H1 (cell line): ENCODE measurements at regions not wholly inside any gene's neighbourhood (a gene's known extent, or its start where the extent isn't known, plus 50 kb on each side); places are given as distances from the start of the nearest gene placed in this dataset.

Experiments used
- CTCF ChIA-PET: fragments of 300-600 bp; sonication (Branson Sonifier 250); formaldehyde crosslinking; loops from one replicate; lab custom pipeline; 2021; ENCODE audit not compliant: partially characterized antibody; lab: Charles Lee
- POLR2A ChIA-PET: fragments of 300-600 bp; sonication (Branson Sonifier 250); formaldehyde crosslinking; loops from one replicate; lab custom pipeline; 2021; ENCODE audit warnings: inconsistent platforms; ENCODE audit not compliant: partially characterized antibody; lab: Charles Lee
- DNase-seq, 2 experiments: peaks; one replicate each; pipeline versions ENCODE4 v3.0.0 to v3.0.0-alpha.2; 2010 to 2022; ENCODE audit warnings: low spot score in 2 of 2, low read depth in 1 of 2, mixed read lengths in 1 of 2
- FAIRE-seq: peaks from 2 replicates; lab custom pipeline; 2011; peaks lifted over from hg19 to GRCh38; lab: Jason Lieb, UNC
- H2AFZ ChIP-seq: 2 replicates; pipeline ENCODE4 v1.8.1; 2012; ENCODE audit warnings: low read length, inconsistent platforms
- H2AK5ac ChIP-seq: 2 replicates; pipeline ENCODE4 v1.6.1; 2013; ENCODE audit warnings: low read depth, low read length
- H2BK120ac ChIP-seq: replicated peaks from 2 replicates; pipeline ENCODE3; 2013; ENCODE audit warnings: low read depth, low read length, inconsistent platforms
- H2BK12ac ChIP-seq: 2 replicates; pipeline ENCODE4 v1.6.1; 2013; ENCODE audit warnings: low read depth, low read length
- H2BK15ac ChIP-seq: 2 replicates; pipeline ENCODE4 v1.6.1; 2013; ENCODE audit warnings: low read length
- H2BK20ac ChIP-seq: 2 replicates; pipeline ENCODE4 v1.6.1; 2013; ENCODE audit warnings: low read length
- H2BK5ac ChIP-seq: 2 replicates; pipeline ENCODE4 v1.6.1; 2013; ENCODE audit warnings: low read depth, low read length
- H3K14ac ChIP-seq: 2 replicates; pipeline ENCODE4 v1.6.1; 2013; ENCODE audit warnings: inconsistent platforms; ENCODE audit not compliant: insufficient read length
- H3K18ac ChIP-seq: 2 replicates; pipeline ENCODE4 v1.6.1; 2013; ENCODE audit warnings: low read length; ENCODE audit errors: extremely low read depth
- H3K23ac ChIP-seq: 2 replicates; pipeline ENCODE4 v1.6.1; 2013; ENCODE audit warnings: inconsistent platforms; ENCODE audit not compliant: insufficient read length
- H3K23me2 ChIP-seq: 2 replicates; pipeline ENCODE4 v1.6.1; 2013; ENCODE audit warnings: low read depth, low read length
- H3K27ac ChIP-seq: 2 replicates; pipeline ENCODE4 v1.6.1; 2011; ENCODE audit warnings: low read depth, low read length, inconsistent platforms
- H3K27me3 ChIP-seq, 4 experiments: replicated peaks in 1 of 4; 1 replicate in 1 of 4; 2 replicates in 3 of 4; pipeline versions ENCODE4 v1.6.1 to v1.8.1; 2011 to 2013; ENCODE audit warnings: low read length in 3 of 4, mild to moderate bottlenecking in 3 of 4, inconsistent platforms in 2 of 4, mixed read lengths in 2 of 4, moderate library complexity in 1 of 4; ENCODE audit not compliant: control insufficient read depth in 3 of 4, insufficient read depth in 3 of 4; ENCODE audit errors: extremely low read depth in 1 of 4
- H3K36me3 ChIP-seq, 4 experiments: 2 replicates each; pipeline versions ENCODE4 v1.6.1 to v1.8.1; 2011 to 2013; ENCODE audit warnings: mild to moderate bottlenecking in 4 of 4, low read length in 3 of 4, moderate library complexity in 2 of 4, control low read depth in 1 of 4, inconsistent platforms in 1 of 4; ENCODE audit not compliant: insufficient read depth in 4 of 4, control insufficient read depth in 2 of 4
- H3K4ac ChIP-seq: replicated peaks from 2 replicates; pipeline ENCODE3; 2013; ENCODE audit warnings: low read length, low read depth, mixed read lengths, inconsistent platforms; ENCODE audit not compliant: insufficient read length
- H3K4me1 ChIP-seq, 4 experiments: replicated peaks in 1 of 4; 1 replicate in 1 of 4; 2 replicates in 3 of 4; pipeline versions ENCODE4 v1.6.1 to v1.8.1; 2011 to 2013; ENCODE audit warnings: low read length in 3 of 4, inconsistent platforms in 2 of 4, mixed read lengths in 1 of 4; ENCODE audit not compliant: insufficient read depth in 4 of 4, control insufficient read depth in 3 of 4
- H3K4me2 ChIP-seq, 2 experiments: 2 replicates each; pipeline versions ENCODE4 v1.6.1 to v1.8.1; 2011 to 2013; ENCODE audit warnings: low read depth in 2 of 2, low read length in 2 of 2, control low read depth in 1 of 2, inconsistent platforms in 1 of 2, mild to moderate bottlenecking in 1 of 2; ENCODE audit not compliant: insufficient read depth in 1 of 2
- H3K4me3 ChIP-seq, 4 experiments: fragments of 200-600, 300-600 bp in 1 of 4; sonication (generic), shearing (Covaris generic), sonication (Bioruptor Twin) in 1 of 4; 2 replicates each; pipeline versions ENCODE4 v1.5.1 to v1.8.1; 2011 to 2016; ENCODE audit warnings: low read length in 4 of 4, low read depth in 3 of 4, control low read depth in 2 of 4, inconsistent platforms in 2 of 4, mild to moderate bottlenecking in 2 of 4, mixed read lengths in 1 of 4, moderate library complexity in 1 of 4; ENCODE audit not compliant: insufficient read depth in 2 of 4; ENCODE audit errors: extremely low read depth in 1 of 4
- H3K56ac ChIP-seq: replicated peaks from 2 replicates; pipeline ENCODE3; 2013; ENCODE audit warnings: low read depth, mild to moderate bottlenecking, mixed read lengths, low read length, inconsistent platforms; ENCODE audit not compliant: insufficient read length
- H3K79me1 ChIP-seq: 2 replicates; pipeline ENCODE4 v1.6.1; 2013; ENCODE audit warnings: low read depth, low read length, control low read depth
- H3K79me2 ChIP-seq, 2 experiments: 2 replicates each; pipeline versions ENCODE4 v1.6.1 to v1.8.1; 2012 to 2013; ENCODE audit warnings: low read length in 2 of 2, mild to moderate bottlenecking in 2 of 2, inconsistent platforms in 1 of 2; ENCODE audit not compliant: insufficient read depth in 2 of 2, control insufficient read depth in 1 of 2
- H3K9ac ChIP-seq, 4 experiments: replicated peaks in 1 of 4; 1 replicate in 1 of 4; 2 replicates in 3 of 4; pipeline versions ENCODE4 v1.6.1 to v1.8.1; 2011 to 2013; ENCODE audit warnings: low read depth in 3 of 4, low read length in 3 of 4, control low read depth in 2 of 4, mild to moderate bottlenecking in 2 of 4, moderate library complexity in 2 of 4, inconsistent platforms in 1 of 4; ENCODE audit errors: extremely low read depth in 1 of 4
- H3K9me3 ChIP-seq, 2 experiments: 2 replicates each; pipeline versions ENCODE4 v1.6.1 to v1.8.1; 2012 to 2013; ENCODE audit warnings: mild to moderate bottlenecking in 2 of 2, moderate library complexity in 2 of 2, control low read depth in 1 of 2, inconsistent platforms in 1 of 2, low read depth in 1 of 2, low read length in 1 of 2, mixed read lengths in 1 of 2; ENCODE audit not compliant: insufficient read depth in 2 of 2
- H4K20me1 ChIP-seq, 2 experiments: replicated peaks in 1 of 2; 2 replicates each; pipeline versions ENCODE3 to v1.8.1; 2011 to 2013; ENCODE audit warnings: inconsistent platforms in 2 of 2, low read length in 2 of 2, mild to moderate bottlenecking in 1 of 2; ENCODE audit not compliant: insufficient read depth in 2 of 2, control insufficient read depth in 1 of 2
- H4K5ac ChIP-seq: 2 replicates; pipeline ENCODE4 v1.6.1; 2013; ENCODE audit warnings: low read length, low read depth, mixed read lengths, inconsistent platforms; ENCODE audit not compliant: insufficient read length
- H4K8ac ChIP-seq: 2 replicates; pipeline ENCODE4 v1.8.0; 2013; ENCODE audit warnings: mild to moderate bottlenecking, moderate library complexity, low read length, inconsistent platforms; ENCODE audit not compliant: insufficient read depth; ENCODE audit errors: extremely low read depth
- H4K91ac ChIP-seq: replicated peaks from 2 replicates; pipeline ENCODE3; 2013; ENCODE audit warnings: low read length, mixed read lengths, inconsistent platforms; ENCODE audit not compliant: insufficient read length
- ASH2L ChIP-seq: fragments of 200-600, 300-600 bp; sonication (generic); IDR thresholded peaks from one replicate; pipeline ENCODE4 v1.7.1; 2017; ENCODE audit warnings: low read length
- SIRT6 ChIP-seq: IDR thresholded peaks from one replicate; pipeline ENCODE4 v1.7.1; 2012; ENCODE audit warnings: low read length, inconsistent platforms
- SP4 ChIP-seq: IDR thresholded peaks from 2 replicates; pipeline ENCODE4 v1.6.1; 2012; ENCODE audit warnings: low read length, inconsistent platforms
- WGBS, 2 experiments: shearing (Covaris generic) in 1 of 2; methylation state at CpG; one replicate each; pipeline versions ENCODE4 v1.1.6 to v1.1.7; 2013 to 2015; ENCODE audit warnings: low lambda C conversion rate in 2 of 2, mixed read lengths in 2 of 2, inconsistent platforms in 1 of 2, low coverage in 1 of 2, missing lambda C conversion rate in 1 of 2; ENCODE audit not compliant: insufficient replicate concordance in 2 of 2, insufficient coverage in 1 of 2, insufficient read length in 1 of 2; ENCODE audit errors: extremely low coverage in 1 of 2, missing lambda C conversion rate in 1 of 2; 5-methylcytosine and 5-hydroxymethylcytosine counted together

GRCh38 chr15:96817900-96818299 is 487.4 kb downstream of the NR2F2 start:
- ChIA-PET CTCF (no interaction called here), POLR2A (no interaction called here)
- Histone ChIP-seq H3K4ac (no peak overlapping the region), H2BK20ac (no peak overlapping the region), H3K9me3 (no peaks in the 10 kb centered on the region), H2BK15ac (no peak overlapping the region), H3K27ac (no peak overlapping the region), H4K91ac (no peak overlapping the region), H3K56ac (no peak overlapping the region), H2BK5ac (no peak overlapping the region), H3K23ac (no peak overlapping the region), H3K4me3 (no peak overlapping the region), H3K27me3 (no peaks in the 10 kb centered on the region), H3K14ac (no peak overlapping the region), H4K8ac (no peak overlapping the region), H3K79me1 (no peaks in the 10 kb centered on the region), H3K4me2 (no peak overlapping the region), H2AK5ac (no peak overlapping the region), H2BK12ac (no peak overlapping the region), H3K79me2 (no peaks in the 10 kb centered on the region), H3K9ac (no peak overlapping the region), H4K20me1 (no peaks in the 10 kb centered on the region), H3K36me3 (no peaks in the 10 kb centered on the region), H4K5ac (no peak overlapping the region), H2BK120ac (no peak overlapping the region), H3K4me1 (no peaks in the 10 kb centered on the region), H2AFZ (no peak overlapping the region), H3K18ac (no peak overlapping the region), H3K23me2 (no peaks in the 10 kb centered on the region)
- TF ChIP-seq SP4 (no peak), SIRT6 (no peak), ASH2L (no peak)
- FAIRE-seq (no peak), DNase-seq (no peak)
- WGBS, 2 experiments: 92% methylated on average over 2 of the region's 2 CpGs; no CpG with 5 or more reads in 1 of the 2 experiments
